Caco-2 (cell line): ENCODE measurements at regions not wholly inside any gene's neighbourhood (a gene's known extent, or its start where the extent isn't known, plus 50 kb on each side); places are given as distances from the start of the nearest gene placed in this dataset.

Source experiments
- BruUV-seq: library from RNA; stranded (reverse); fragments of 400-500 nt; replicated peaks from 2 replicates; lab custom pipeline; 2021; lab: Mats Ljungman, UMichigan
- CTCF ChIA-PET: fragments of 300-600 bp; sonication (Branson Sonifier 250); formaldehyde crosslinking; loops from one replicate; lab custom pipeline; 2022; ENCODE audit warnings: antibody characterized with exemption; lab: Charles Lee
- POLR2A ChIA-PET: fragments of 300-600 bp; sonication (Branson Sonifier 250); formaldehyde crosslinking; loops from one replicate; lab custom pipeline; 2022; ENCODE audit warnings: antibody characterized with exemption; lab: Charles Lee
- DNase-seq, 2 experiments: peaks; one replicate each; pipeline versions ENCODE4 v3.0.0 to v3.0.0-alpha.2; 2020 to 2022
- H3K27me3 ChIP-seq: replicated peaks from 2 replicates; pipeline ENCODE4 v1.6.0; 2011; ENCODE audit warnings: low read length; ENCODE audit not compliant: control insufficient read depth, insufficient read depth
- H3K36me3 ChIP-seq: 2 replicates; pipeline ENCODE4 v1.5.1; 2011; ENCODE audit warnings: low read length; ENCODE audit not compliant: control insufficient read depth, insufficient read depth
- H3K4me1 ChIP-seq: fragments of 250-450 bp; sonication (Bioruptor Pico); 2 replicates; pipeline ENCODE4 v1.5.1; 2020; ENCODE audit warnings: mild to moderate bottlenecking
- H3K4me3 ChIP-seq: 2 replicates; pipeline ENCODE4 v1.5.1; 2011; ENCODE audit warnings: low read depth, mild to moderate bottlenecking, control low read depth, low read length
- H3K9me3 ChIP-seq: fragments of 250-450 bp; sonication (Bioruptor Pico); 2 replicates; pipeline ENCODE4 v1.5.1; 2020; ENCODE audit warnings: mild to moderate bottlenecking, moderate library complexity
- H3K27ac Mint-ChIP-seq: one replicate; pipeline ENCODE4 v1.8.0; 2022; ENCODE audit warnings: mixed read lengths; ENCODE audit not compliant: unreplicated experiment
- H3K27me3 Mint-ChIP-seq: one replicate; pipeline ENCODE4 v1.8.0; 2022; ENCODE audit warnings: mixed read lengths; ENCODE audit not compliant: insufficient read depth, unreplicated experiment
- H3K36me3 Mint-ChIP-seq: one replicate; pipeline ENCODE4 v1.8.0; 2022; ENCODE audit warnings: mild to moderate bottlenecking, mixed read lengths; ENCODE audit not compliant: insufficient read depth, unreplicated experiment
- H3K4me1 Mint-ChIP-seq: one replicate; pipeline ENCODE4 v1.8.0; 2022; ENCODE audit warnings: low read depth, mixed read lengths; ENCODE audit not compliant: unreplicated experiment
- H3K4me3 Mint-ChIP-seq: one replicate; pipeline ENCODE4 v1.8.0; 2022; ENCODE audit warnings: mild to moderate bottlenecking, moderate library complexity, mixed read lengths; ENCODE audit not compliant: unreplicated experiment
- H3K9me3 Mint-ChIP-seq: one replicate; pipeline ENCODE4 v1.8.0; 2022; ENCODE audit warnings: mixed read lengths; ENCODE audit not compliant: unreplicated experiment
- intact Hi-C: fragments of 100-400 bp; cut with micrococcal nuclease; formaldehyde crosslinking; loops from one replicate; pipeline ENCODE4 v1.10.0; 2022; ENCODE audit not compliant: unreplicated experiment
- TF ChIP-seq, protein P1 (sequence below), 2 experiments: fragments of 200-600 bp in 1 of 2; IDR thresholded peaks; 1 replicate in 1 of 2; 2 replicates in 1 of 2; pipeline versions ENCODE4 v1.5.1 to v1.8.0; 2011 to 2022; ENCODE audit warnings: antibody characterized with exemption in 1 of 2, control low read depth in 1 of 2, inconsistent platforms in 1 of 2, low read depth in 1 of 2, low read length in 1 of 2, mild to moderate bottlenecking in 1 of 2, moderate library complexity in 1 of 2; ENCODE audit not compliant: insufficient read depth in 1 of 2, severe bottlenecking in 1 of 2, unreplicated experiment in 1 of 2

DNA sequence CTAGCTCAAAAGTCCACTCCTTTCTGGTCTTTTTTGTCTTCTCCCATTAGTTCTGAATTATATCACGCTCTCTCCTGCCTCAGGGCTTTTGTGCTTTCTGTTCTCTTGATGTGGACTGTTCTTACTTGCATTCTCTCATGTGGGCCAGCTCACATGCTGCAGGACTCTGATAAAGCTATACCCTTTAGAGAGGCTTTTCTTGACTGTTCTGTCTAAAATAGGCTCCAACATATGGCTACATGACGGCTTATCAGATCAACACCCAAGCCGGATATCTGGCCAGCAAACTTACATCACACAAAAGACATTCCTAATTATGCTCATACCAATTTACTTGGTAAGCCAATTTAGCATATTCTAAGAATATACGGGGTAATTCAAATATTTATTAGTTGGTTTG is 1494.5 kb downstream of the TECRL start:
- H3K27me3 Mint-ChIP-seq, result no peaks in the 10 kb centered on the region
- ChIA-PET CTCF (no interaction called here), POLR2A (no interaction called here)
- no peak overlapping the region for H3K27ac Mint-ChIP-seq
- Histone ChIP-seq H3K9me3 (no peaks in the 10 kb centered on the region), H3K27me3 (no peaks in the 10 kb centered on the region), H3K4me1 (no peaks in the 10 kb centered on the region), H3K36me3 (no peaks in the 10 kb centered on the region), H3K4me3 (no peak overlapping the region)
- no peak for DNase-seq
- no peaks in the 10 kb centered on the region for H3K9me3 Mint-ChIP-seq
- no peaks in the 10 kb centered on the region for H3K4me1 Mint-ChIP-seq
- no peak overlapping the region for H3K4me3 Mint-ChIP-seq
- no TSS peak for BruUV-seq
- intact Hi-C loops, result no loop called here
- H3K36me3 Mint-ChIP-seq, result no peaks in the 10 kb centered on the region
- TF ChIP-seq, protein P1, sequence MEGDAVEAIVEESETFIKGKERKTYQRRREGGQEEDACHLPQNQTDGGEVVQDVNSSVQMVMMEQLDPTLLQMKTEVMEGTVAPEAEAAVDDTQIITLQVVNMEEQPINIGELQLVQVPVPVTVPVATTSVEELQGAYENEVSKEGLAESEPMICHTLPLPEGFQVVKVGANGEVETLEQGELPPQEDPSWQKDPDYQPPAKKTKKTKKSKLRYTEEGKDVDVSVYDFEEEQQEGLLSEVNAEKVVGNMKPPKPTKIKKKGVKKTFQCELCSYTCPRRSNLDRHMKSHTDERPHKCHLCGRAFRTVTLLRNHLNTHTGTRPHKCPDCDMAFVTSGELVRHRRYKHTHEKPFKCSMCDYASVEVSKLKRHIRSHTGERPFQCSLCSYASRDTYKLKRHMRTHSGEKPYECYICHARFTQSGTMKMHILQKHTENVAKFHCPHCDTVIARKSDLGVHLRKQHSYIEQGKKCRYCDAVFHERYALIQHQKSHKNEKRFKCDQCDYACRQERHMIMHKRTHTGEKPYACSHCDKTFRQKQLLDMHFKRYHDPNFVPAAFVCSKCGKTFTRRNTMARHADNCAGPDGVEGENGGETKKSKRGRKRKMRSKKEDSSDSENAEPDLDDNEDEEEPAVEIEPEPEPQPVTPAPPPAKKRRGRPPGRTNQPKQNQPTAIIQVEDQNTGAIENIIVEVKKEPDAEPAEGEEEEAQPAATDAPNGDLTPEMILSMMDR (IDR thresholded peaks at IDR 0.05; ENCODE audit: insufficient read depth in 1 of 2, low read depth in 1 of 2, low read length in 1 of 2, severe bottlenecking in 1 of 2, unreplicated experiment in 1 of 2), result no peak

DNA sequence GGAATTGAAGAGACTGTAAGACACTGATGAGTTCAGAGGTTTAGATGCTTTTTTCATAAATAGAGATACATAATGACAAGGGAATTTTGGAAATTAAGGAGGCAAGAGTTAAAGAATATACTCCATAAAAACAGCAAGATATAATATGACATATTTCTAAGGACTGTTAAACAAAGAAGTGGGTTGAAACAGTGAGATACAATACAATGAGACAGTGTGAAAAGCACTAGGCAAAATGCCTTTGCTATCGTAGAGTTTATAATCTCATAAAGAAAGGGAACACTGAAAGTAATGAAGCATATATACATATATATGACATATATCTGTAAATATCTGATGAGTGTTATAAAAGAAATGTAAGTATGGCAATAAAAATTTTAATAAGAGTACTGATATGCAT is 1496.2 kb downstream of the TECRL start:
- DNase-seq, result no peak
- no peaks in the 10 kb centered on the region for H3K9me3 Mint-ChIP-seq
- BruUV-seq, result no TSS peak
- Histone ChIP-seq H3K4me1 (no peaks in the 10 kb centered on the region), H3K9me3 (no peaks in the 10 kb centered on the region), H3K4me3 (no peak overlapping the region), H3K27me3 (no peaks in the 10 kb centered on the region), H3K36me3 (no peaks in the 10 kb centered on the region)
- no peak overlapping the region for H3K27ac Mint-ChIP-seq
- ChIA-PET CTCF (no interaction called here), POLR2A (no interaction called here)
- TF ChIP-seq, protein P1 (IDR thresholded peaks at IDR 0.05; ENCODE audit: insufficient read depth in 1 of 2, low read depth in 1 of 2, low read length in 1 of 2, severe bottlenecking in 1 of 2, unreplicated experiment in 1 of 2), result no peak
- no peaks in the 10 kb centered on the region for H3K27me3 Mint-ChIP-seq
- H3K36me3 Mint-ChIP-seq, result no peaks in the 10 kb centered on the region
- intact Hi-C loops, result no loop called here
- no peak overlapping the region for H3K4me3 Mint-ChIP-seq
- H3K4me1 Mint-ChIP-seq, result no peaks in the 10 kb centered on the region

DNA sequence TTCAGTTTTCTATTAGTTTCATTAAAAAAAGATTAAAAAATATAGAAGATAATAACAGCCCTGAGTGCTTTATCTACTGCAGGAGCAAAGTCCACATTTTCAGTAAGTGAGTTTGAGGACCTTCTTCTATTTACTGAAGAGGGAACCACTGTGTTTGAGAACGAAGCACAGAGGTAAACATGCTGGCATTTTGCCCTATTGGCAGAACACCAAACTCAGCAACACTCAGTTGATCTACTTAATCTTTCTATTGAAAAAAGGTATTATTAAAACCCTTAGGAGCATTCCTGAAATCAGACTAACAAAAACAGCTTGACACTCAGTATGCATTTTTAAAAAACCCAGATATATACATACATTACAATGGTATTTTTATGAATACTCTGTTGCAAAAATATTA is 1496.7 kb downstream of the TECRL start:
- Histone ChIP-seq H3K27me3 (no peaks in the 10 kb centered on the region), H3K36me3 (no peaks in the 10 kb centered on the region), H3K4me1 (no peaks in the 10 kb centered on the region), H3K9me3 (no peaks in the 10 kb centered on the region), H3K4me3 (no peak overlapping the region)
- no TSS peak for BruUV-seq
- Mint-ChIP-seq H3K4me3 (no peak overlapping the region), H3K27ac (no peak overlapping the region), H3K4me1 (no peaks in the 10 kb centered on the region), H3K27me3 (no peaks in the 10 kb centered on the region), H3K36me3 (no peaks in the 10 kb centered on the region), H3K9me3 (no peaks in the 10 kb centered on the region)
- ChIA-PET POLR2A (no interaction called here), CTCF (no interaction called here)
- TF ChIP-seq, protein P1 (IDR thresholded peaks at IDR 0.05; ENCODE audit: insufficient read depth in 1 of 2, low read depth in 1 of 2, low read length in 1 of 2, severe bottlenecking in 1 of 2, unreplicated experiment in 1 of 2), result no peak
- no peak for DNase-seq
- intact Hi-C loops, result no loop called here
